ENCODE measurements at regions not wholly inside any gene's neighbourhood (a gene's known extent, or its start where the extent isn't known, plus 50 kb on each side); places are given as distances from the start of the nearest gene placed in this dataset.

GRCh38 chr12:124706363-124706762 lies 139.0 kb upstream of the NCOR2 start:
- no peak for TF ChIP-seq CTCF (conservative IDR thresholded peaks at IDR 0.05; ENCODE audit: low read depth, low read length)
- DNase-seq (ENCODE audit: low read depth): no peak
- no peak overlapping the region for H3K4me3 ChIP-seq (ENCODE audit: low read depth, low read length)

- TF ChIP-seq CTCF (conservative IDR thresholded peaks at IDR 0.05; ENCODE audit: low read depth, low read length): no peak
- H3K4me3 ChIP-seq (ENCODE audit: low read depth, low read length): no peak overlapping the region
- DNase-seq (ENCODE audit: low read depth): no peak
Measured at GRCh38 chr12:124705545-124706138, 138.2 kb upstream of the NCOR2 start.

- no peak overlapping the region for H3K4me3 ChIP-seq (ENCODE audit: low read depth, low read length)
- no peak for TF ChIP-seq CTCF (conservative IDR thresholded peaks at IDR 0.05; ENCODE audit: low read depth, low read length)
- DNase-seq (ENCODE audit: low read depth): no peak
Measured at GRCh38 chr12:124704619-124705018, 137.2 kb upstream of the NCOR2 start.

GRCh38 chr12:124703856-124704255 lies 136.4 kb upstream of the NCOR2 start:
- no peak overlapping the region for H3K4me3 ChIP-seq (ENCODE audit: low read depth, low read length)
- no peak for DNase-seq (ENCODE audit: low read depth)
- no peak for TF ChIP-seq CTCF (conservative IDR thresholded peaks at IDR 0.05; ENCODE audit: low read depth, low read length)

- no peak for TF ChIP-seq CTCF (conservative IDR thresholded peaks at IDR 0.05; ENCODE audit: low read depth, low read length)
- DNase-seq (ENCODE audit: low read depth): no peak
- H3K4me3 ChIP-seq (ENCODE audit: low read depth, low read length): no peak overlapping the region
Measured at GRCh38 chr12:124702736-124703135, 135.3 kb upstream of the NCOR2 start.

GRCh38 chr12:124700810-124701592 lies 133.6 kb upstream of the NCOR2 start:
- TF ChIP-seq CTCF (conservative IDR thresholded peaks at IDR 0.05; ENCODE audit: low read depth, low read length): no peak
- DNase-seq (ENCODE audit: low read depth): peak; percentile 64
- H3K4me3 ChIP-seq (ENCODE audit: low read depth, low read length): no peak overlapping the region

GRCh38 chr12:124699909-124700308 lies 132.5 kb upstream of the NCOR2 start:
- DNase-seq (ENCODE audit: low read depth): no peak
- TF ChIP-seq CTCF (conservative IDR thresholded peaks at IDR 0.05; ENCODE audit: low read depth, low read length): no peak
- H3K4me3 ChIP-seq (ENCODE audit: low read depth, low read length): no peak overlapping the region
